ENCODE measurements at regions not wholly inside any gene's neighbourhood (a gene's known extent, or its start where the extent isn't known, plus 50 kb on each side); places are given as distances from the start of the nearest gene placed in this dataset.

DNA sequence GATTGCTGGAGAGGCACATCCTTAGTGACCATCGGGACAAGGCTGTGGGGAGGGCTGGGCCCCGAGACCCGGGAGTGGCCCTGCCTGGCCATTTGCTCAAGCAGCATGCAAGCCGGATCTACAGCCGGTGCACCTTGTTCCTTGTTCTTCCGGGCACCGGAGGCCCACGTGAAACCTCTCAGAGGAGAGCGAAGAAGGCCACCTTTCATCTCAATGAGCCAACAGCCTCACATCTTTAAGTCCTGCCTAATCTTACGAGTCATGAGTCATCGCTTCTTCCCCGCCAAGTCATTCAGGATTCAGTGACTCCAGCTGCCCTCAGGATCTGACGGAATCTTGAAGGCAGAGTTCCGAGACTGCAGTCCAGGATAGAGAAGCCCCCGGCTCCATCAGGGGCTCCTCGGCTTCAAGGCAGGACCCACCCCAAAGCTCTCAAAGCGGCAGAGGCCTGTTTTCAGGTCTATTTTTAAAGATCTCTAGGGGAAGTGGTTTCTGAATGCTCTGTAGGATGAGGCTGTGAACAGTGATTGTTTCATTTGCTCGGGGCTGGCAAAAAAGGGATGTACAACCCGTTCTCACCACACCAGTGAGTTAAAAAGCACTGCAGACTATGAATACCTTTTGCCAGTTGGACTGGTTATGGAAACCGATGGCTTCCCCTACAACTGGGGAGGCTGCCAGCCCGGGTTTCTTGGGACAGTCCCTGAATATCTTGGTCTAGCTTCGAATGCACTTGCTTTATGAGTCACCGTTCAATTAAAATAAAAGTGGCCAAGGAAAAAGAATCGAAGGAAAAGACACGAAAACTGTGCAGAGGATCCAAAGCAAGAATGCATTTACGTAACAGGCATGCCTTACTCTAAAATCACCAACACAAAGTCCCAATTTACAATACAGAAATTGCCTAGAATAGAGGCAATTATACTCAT, 57.2 kb upstream of the ECHDC3 start:
- DNase-seq (ENCODE audit: low read depth) = peak; percentile 95
- TF ChIP-seq, protein P1, sequence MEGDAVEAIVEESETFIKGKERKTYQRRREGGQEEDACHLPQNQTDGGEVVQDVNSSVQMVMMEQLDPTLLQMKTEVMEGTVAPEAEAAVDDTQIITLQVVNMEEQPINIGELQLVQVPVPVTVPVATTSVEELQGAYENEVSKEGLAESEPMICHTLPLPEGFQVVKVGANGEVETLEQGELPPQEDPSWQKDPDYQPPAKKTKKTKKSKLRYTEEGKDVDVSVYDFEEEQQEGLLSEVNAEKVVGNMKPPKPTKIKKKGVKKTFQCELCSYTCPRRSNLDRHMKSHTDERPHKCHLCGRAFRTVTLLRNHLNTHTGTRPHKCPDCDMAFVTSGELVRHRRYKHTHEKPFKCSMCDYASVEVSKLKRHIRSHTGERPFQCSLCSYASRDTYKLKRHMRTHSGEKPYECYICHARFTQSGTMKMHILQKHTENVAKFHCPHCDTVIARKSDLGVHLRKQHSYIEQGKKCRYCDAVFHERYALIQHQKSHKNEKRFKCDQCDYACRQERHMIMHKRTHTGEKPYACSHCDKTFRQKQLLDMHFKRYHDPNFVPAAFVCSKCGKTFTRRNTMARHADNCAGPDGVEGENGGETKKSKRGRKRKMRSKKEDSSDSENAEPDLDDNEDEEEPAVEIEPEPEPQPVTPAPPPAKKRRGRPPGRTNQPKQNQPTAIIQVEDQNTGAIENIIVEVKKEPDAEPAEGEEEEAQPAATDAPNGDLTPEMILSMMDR (IDR thresholded peaks at IDR 0.05; ENCODE audit: insufficient read depth, low read depth, low read length, missing control alignments) = no peak
- peak overlapping the region; percentile 63 for H3K4me3 ChIP-seq (ENCODE audit: low read depth, low read length)

DNA sequence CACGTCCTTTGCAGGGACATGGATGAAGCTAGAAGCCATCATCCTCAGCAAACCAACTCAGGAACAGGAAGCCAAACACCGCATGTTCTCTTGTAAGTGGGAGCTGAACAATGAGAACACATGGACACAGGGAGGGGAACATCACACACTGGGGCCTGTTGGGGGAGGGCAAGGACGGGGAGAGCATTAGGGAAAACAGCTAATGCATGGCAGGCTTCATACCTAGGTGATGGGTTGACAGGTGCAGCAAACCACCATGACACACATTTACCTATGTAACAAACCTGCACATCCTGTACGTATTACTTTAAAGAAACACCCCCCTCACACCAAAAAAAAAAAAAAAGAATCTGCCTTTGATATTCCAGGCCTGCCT, 57.9 kb upstream of the ECHDC3 start:
- peak; percentile 67 for DNase-seq (ENCODE audit: low read depth)
- H3K4me3 ChIP-seq (ENCODE audit: low read depth, low read length) = peak overlapping the region; percentile 63

DNA sequence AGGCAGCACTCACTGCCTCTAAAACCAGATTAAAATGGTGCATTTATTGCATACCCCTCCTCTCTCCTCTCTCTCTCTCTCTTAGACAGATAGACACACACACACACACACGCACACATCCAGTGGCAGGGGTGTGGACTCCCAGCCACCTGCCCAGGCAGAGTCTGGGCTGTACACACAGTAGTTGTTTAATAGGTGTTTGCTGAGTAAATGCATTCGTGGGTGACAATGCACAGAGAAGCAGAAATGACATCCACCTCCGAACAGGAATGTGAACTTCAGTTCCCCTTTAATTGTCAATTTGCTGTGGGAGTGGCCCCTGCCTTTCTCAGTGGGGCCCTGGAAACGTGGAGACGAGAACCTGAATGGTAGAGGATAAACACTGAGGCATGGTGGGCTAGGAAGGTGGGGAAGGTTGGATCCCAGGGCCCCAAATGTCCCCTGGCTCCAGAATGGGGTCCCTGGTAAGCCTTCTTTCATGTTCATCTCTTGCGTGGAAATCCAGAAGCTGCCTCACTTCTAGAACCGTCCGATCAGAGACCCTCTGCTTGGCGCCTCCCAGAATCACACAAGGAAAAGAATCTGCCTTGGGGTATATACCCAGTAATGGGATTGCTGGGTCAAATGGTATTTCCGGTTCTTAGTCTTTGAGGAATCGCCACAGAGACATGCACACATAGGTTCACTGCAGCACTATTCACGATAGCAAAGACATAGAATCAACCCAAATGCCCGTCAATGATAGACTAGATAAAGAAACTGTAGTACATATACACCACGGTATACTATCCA, 58.5 kb upstream of the ECHDC3 start:
- peak overlapping the region; percentile 63 for H3K4me3 ChIP-seq (ENCODE audit: low read depth, low read length)
- TF ChIP-seq, protein P1 (IDR thresholded peaks at IDR 0.05; ENCODE audit: insufficient read depth, low read depth, low read length, missing control alignments) = no peak
- peak; percentile 78 for DNase-seq (ENCODE audit: low read depth)

DNA sequence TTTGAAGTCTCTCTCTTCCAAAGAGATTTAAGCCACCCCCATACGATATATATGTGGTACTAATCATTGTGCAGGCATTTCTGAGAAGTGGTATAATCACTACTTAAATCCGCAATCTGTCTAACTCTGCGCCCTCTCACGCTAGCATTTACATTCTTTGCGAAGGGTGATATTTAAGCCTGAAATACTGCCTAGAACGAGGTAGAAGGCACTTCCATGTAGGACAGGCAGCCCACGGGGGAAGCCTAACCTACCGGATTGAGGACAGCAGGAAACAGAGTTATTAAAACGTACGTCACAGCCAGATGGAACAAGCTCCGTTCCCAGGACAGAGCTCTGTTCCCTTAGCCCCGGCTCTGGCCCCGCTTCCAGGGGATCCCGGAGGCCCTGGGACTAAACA, 59.3 kb upstream of the ECHDC3 start:
- TF ChIP-seq, protein P1 (IDR thresholded peaks at IDR 0.05; ENCODE audit: insufficient read depth, low read depth, low read length, missing control alignments) = no peak
- peak overlapping the region; percentile 63 for H3K4me3 ChIP-seq (ENCODE audit: low read depth, low read length)
- peak; percentile 69 for DNase-seq (ENCODE audit: low read depth)

DNA sequence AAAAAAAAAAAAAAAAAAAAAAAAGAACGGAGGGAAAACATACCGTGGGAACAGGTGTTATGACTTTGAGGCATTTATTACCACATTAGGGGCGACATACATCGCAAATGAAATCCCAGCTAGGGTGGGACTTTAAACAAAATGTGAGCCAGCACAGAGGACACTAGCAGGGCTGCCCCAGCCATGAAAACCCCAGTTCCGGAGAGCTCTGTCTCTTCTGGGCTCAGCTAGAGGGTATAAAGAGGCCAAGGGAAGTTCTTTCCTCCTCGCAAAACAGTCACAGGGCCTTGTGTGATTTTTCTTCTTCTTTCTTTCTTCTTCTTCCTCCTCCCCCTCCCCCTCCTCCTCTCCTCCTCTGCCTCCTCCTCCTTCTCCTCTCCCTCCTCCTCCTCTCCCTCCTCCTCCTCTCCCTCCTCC, 59.9 kb upstream of the ECHDC3 start:
- peak overlapping the region; percentile 63 for H3K4me3 ChIP-seq (ENCODE audit: low read depth, low read length)
- TF ChIP-seq, protein P1 (IDR thresholded peaks at IDR 0.05; ENCODE audit: insufficient read depth, low read depth, low read length, missing control alignments) = no peak
- DNase-seq (ENCODE audit: low read depth) = peak; percentile 75

DNA sequence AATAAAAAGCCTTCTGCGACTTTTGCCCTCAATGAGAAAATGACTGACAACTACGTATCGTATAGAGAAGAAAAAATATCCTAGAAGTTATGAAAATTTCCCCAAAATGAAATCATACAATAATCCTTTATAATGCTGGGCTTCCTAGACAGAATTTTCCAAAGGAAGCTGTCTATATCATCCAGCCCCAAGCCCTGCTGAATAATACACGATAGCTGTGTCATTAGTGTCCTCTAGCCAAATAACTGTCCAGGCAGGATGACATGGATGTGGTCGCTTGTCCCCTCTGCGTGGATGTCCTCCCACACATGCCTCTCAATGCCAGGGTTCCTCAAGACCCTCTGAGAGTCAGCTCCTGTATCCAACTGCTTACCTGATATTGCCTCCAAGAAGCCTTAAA, 61.7 kb upstream of the ECHDC3 start:
- H3K4me3 ChIP-seq (ENCODE audit: low read depth, low read length) = no peak overlapping the region
- TF ChIP-seq, protein P1 (IDR thresholded peaks at IDR 0.05; ENCODE audit: insufficient read depth, low read depth, low read length, missing control alignments) = no peak
- DNase-seq (ENCODE audit: low read depth) = no peak

DNA sequence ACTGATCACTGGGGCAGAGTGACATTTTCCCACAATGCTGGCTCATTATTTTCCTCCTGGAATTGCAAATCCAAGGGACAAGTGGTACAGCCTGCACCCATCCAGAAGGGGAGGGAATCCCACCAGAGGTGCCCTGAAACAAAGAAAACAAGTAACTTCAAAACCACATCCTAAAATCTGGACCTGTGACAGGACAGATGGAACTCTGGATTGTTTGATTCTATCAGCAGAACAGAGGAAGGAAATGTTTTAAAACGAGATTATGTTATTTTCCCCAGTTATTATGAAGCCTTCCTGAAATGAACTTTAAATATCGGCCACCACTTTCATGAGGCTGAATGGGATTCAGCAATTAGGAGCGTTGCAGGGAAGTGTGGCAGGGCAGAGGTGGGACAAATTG, 62.2 kb upstream of the ECHDC3 start:
- no peak overlapping the region for H3K4me3 ChIP-seq (ENCODE audit: low read depth, low read length)
- no peak for DNase-seq (ENCODE audit: low read depth)
- TF ChIP-seq, protein P1 (IDR thresholded peaks at IDR 0.05; ENCODE audit: insufficient read depth, low read depth, low read length, missing control alignments) = no peak
